ENCODE measurements at regions not wholly inside any gene's neighbourhood (a gene's known extent, or its start where the extent isn't known, plus 50 kb on each side); places are given as distances from the start of the nearest gene placed in this dataset.

DNA sequence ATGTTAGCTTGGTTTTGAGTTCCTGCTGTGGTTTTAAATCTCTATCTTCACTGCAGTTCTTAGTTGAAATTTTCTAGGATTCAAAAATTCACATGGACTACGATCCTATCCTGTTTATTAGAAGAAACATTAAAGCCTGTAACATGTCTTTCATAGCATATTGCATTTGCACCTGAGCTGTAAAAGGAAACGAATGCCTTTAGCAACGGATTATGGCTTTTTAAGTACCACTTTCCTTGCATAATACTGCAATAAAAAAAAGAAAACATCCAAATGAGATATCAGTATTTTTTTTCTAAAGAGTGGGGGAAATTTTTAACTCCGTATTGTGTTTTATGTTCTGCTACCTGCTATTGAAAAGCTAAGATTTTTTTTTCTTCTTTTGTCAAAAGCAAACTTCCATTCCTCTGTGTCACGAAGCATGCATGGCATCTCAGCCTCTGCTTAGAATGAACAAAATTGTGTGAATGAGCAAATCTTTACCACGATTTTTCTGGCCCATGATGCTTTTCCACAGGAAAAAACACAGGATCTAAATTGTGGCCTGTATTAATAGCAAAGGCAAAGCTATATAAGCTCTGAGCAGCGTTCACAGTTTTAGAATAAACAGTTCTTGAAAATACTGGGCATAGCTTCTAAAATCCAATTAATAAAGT, 110.0 kb upstream of the CDIN1 start:
- no peak for DNase-seq (ENCODE audit: low read depth)

- DNase-seq (ENCODE audit: low read depth), result no peak
These were observed 106.8 kb upstream of the CDIN1 start for GRCh38 chr15:36472672-36473071.

- DNase-seq (ENCODE audit: low read depth), result no peak
These were observed 100.9 kb upstream of the CDIN1 start for GRCh38 chr15:36478561-36478960.

- no peak for DNase-seq (ENCODE audit: low read depth)
These were observed 100.1 kb upstream of the CDIN1 start for GRCh38 chr15:36479200-36479896.

DNA sequence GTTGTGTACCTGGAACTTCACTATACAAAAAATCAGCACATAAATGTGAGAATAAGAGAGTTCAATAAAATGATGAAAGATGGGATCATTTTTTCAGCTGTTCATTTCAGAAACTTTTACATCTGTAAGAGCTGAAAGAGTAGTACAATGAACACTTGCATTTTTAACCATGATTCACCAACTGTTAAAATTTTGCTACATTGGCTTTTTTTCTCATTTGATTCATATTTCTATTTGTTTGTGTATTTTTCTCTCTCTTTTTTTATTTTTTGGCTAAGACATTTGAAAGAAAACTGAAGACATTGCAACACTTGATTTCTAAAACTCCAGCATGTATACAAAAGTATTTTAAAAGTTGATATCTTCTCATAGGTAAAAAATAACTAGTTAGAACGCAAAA, 98.3 kb upstream of the CDIN1 start:
- no peak for DNase-seq (ENCODE audit: low read depth)

DNA sequence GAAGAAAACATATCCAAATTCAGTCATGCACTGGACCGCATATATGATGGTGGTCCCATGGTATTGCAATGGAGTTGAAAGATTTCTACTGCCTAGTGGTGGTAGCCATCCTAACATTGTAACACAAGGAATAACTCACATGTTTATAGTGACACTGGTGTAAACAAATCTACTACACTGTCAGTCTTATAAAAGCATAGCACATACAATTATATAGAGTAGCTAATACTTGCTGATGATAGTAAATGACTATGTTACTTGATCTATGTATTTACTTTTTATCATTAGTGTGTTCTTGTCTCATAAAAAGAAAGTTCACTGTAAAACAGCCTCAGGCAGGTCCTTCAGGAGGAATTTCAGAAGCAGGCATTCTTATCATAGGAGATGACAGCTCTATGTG, 96.0 kb upstream of the CDIN1 start:
- no peak for DNase-seq (ENCODE audit: low read depth)

DNA sequence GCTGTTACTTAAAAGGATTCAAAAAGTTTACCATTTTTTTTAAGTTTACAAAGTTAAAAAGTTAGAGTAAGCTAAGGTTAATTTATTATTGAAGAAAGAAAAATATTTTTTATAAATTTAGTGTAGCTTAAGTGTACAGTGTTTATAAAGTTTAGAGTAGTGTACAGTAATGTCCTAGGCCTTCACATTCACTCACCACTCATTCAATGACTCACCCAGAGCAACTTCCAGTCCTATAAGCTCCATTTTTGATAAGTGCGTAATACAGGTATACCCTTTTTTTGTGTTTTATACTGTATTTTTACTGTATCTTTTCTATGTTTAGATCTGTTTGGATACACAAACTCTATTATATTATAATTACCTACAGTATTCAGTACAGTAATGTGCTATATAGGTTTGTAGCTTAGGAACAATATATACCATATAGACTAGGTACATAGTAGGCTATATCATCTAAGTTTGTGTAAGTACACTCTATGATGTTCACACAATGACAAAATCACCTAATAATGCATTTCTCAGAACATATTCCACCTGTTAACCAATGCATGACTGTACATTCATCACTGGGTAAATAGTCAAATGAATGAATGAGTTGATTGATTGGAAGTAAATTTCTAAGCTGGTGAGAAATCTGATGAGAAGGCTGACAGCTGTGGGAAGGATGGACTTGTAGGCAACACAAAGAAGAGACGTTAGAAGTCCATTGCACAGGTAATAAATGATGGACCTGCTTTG, 95.2 kb upstream of the CDIN1 start:
- no peak for DNase-seq (ENCODE audit: low read depth)

DNA sequence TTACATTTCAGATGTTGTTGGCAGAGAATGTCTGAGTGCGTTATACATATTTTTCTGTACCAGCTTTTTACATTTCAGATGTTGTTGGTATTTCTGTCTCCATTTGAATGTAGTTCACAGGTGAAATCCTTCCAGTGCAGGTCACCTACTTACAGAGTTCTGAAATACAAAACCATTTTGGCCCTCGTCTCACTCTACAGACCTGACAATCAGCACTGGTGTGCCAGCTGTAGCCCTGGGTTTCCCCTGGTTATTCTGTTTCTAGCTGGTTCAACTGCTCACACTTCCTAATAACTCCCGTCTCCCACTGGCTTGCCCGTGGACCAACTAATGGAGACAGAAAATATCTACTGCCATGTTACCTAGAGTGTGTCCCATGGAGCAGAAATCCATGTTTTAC, 87.5 kb upstream of the CDIN1 start:
- DNase-seq (ENCODE audit: low read depth), result no peak

DNA sequence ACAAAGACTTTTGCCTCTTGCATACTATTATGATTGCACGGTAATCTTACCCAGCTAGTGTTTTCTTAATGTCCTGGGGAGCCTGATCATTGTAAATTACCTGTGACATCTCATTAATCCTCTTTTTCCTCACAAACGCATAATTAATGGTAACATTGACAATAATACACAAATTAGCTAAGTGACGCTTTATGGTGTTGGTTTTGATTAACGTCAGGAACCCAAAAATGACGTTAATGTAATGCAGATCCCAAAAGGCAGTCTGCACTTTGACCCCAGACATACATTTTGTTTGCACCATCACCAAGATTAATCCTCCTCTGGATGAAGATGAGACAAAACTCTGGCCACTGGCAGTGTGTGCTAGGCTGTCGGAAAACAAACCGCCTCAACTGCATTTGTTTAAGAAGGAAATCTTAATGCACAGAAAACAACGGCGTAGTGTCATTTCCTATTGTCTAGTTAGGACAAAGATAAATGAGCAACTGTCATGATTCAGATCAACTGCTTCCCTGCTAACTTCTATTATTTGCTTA, 83.9 kb upstream of the CDIN1 start:
- no peak for DNase-seq (ENCODE audit: low read depth)

DNA sequence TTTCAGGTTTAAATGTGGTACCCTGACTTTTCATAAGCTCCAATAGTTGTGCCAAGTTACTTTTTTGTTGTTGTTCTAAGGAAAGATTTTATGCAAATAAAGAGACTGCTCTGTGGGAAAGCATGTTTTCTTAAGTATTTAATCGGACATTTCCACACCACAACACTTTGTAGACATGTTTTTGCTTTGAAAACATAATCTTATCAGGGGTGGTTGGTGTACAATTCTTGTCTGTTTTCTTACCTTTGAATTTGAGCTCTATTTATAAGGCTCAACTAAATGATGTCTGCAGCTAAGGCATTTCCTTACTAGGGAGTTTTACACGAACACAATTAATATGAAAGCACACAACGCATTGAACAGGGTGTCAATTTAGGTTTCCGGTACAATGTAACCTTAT, 81.5 kb upstream of the CDIN1 start:
- no peak for DNase-seq (ENCODE audit: low read depth)

GRCh38 chr15:36498401-36498800, 81.0 kb upstream of the CDIN1 start:
- DNase-seq (ENCODE audit: low read depth), result no peak

- no peak for DNase-seq (ENCODE audit: low read depth)
These were observed 80.5 kb upstream of the CDIN1 start for GRCh38 chr15:36498916-36499315.

DNA sequence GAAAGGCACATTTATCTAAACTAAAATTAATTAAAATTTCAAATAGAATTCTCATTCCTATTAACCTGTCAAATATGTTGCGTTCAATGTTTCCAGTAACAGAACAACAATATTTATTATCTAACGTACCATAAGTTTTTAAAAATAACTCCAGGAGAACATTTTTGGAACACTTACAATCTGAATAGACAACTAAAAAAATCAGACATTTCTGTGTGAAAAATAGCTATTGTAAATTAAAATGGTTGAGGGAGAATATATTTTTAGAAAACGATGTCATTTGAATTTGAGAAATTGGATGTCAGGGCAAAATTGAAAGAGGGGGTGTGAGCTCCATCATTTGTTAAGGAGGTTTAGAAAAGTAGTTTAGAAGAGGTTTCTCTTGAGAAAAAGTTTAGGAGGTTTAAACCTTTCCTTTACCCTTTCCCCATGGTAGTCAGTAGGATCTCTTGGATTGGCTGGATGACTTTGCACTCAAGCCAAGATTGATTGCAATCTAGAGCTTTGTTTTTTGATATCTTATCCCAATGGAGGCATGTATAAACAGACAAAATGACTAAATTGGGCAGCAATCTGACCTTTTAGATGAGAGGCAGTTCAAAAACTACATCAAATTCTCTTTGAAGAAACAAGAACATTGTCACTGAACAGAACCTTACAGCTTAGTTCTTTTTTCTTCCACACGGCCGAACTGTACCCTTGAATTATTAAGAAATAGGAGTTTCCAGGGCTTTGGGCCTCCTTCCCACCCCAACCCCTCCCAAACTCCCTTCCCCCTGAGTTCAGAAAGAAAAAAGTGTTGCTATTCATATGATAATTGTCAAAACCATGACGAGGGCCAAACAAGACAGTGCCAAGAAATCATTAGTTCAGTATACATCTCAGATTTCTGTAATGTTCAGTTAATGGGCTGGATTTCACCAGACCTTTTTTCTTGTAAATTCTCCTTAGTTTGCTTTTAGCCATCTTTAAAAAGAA, 79.7 kb upstream of the CDIN1 start:
- no peak for DNase-seq (ENCODE audit: low read depth)

- DNase-seq (ENCODE audit: low read depth), result no peak
These were observed 78.3 kb upstream of the CDIN1 start for GRCh38 chr15:36501063-36501678.

GRCh38 chr15:36502509-36502908, 76.9 kb upstream of the CDIN1 start:
- DNase-seq (ENCODE audit: low read depth), result no peak

- DNase-seq (ENCODE audit: low read depth), result no peak
These were observed 72.6 kb upstream of the CDIN1 start for GRCh38 chr15:36506733-36507356.

DNA sequence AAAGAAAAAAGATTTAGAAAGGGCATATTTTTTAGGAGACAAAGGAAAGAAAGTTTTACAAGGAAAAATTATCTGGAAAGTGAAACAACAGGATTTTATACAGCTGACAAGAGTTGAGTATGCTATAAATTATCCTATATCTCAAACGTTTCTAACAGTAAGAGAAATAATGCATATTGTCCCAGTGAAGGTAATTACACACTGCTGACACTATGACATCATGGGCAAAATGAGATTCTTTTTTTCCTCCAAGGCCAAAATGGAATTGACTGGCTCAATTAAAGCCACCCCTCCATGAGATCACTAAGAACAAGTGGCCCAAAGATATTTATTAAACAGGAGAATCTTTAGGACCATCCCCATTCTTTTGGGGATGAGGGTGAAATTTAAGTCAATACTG, 72.0 kb upstream of the CDIN1 start:
- DNase-seq (ENCODE audit: low read depth), result no peak

GRCh38 chr15:36511594-36511993, 67.8 kb upstream of the CDIN1 start:
- DNase-seq (ENCODE audit: low read depth), result no peak

- DNase-seq (ENCODE audit: low read depth), result no peak
These were observed 61.7 kb upstream of the CDIN1 start for GRCh38 chr15:36517758-36518157.

- DNase-seq (ENCODE audit: low read depth), result no peak
These were observed 60.4 kb upstream of the CDIN1 start for GRCh38 chr15:36519067-36519466.

DNA sequence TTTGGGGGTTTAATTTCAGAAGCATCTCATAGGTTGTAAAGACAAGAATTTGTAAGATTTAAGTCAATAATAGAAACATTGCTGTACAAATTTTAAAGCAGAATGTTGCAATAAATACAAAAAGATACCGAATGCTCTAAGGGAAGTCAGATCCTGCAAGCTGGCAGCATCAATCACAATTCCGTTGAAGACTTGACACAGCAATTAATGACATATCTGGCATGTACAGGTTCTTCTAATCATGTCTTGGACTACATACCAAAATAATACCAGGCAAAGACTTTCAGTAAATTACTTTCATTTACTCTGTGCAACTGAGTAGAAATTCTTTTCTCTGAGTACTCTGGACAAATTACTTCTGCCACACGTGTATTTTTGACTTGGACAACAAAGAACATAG, 54.0 kb upstream of the CDIN1 start:
- DNase-seq (ENCODE audit: low read depth), result no peak
